ENCODE measurements at regions not wholly inside any gene's neighbourhood (a gene's known extent, or its start where the extent isn't known, plus 50 kb on each side); places are given as distances from the start of the nearest gene placed in this dataset.

- no peak for DNase-seq
- 100% methylated on average over 1 of the region's 5 CpGs for WGBS (ENCODE audit: insufficient coverage)
Measured at GRCh38 chr2:238739668-238740067, 108.2 kb upstream of the TWIST2 start.

GRCh38 chr2:238741277-238741676 is 106.6 kb upstream of the TWIST2 start:
- Mint-ChIP-seq H3K36me3 (no peaks in the 10 kb centered on the region), H3K9me3 (peaks cover 9 to 27% (median 16%) of the 10 kb centered on the region in 7 donors), H3K4me3 (no peak overlapping the region), H3K27me3 (ENCODE audit: low read depth in 3 of 3) (peaks cover 2 to 19% (median 9%) of the 10 kb centered on the region in 3 donors), H3K27ac (peak overlapping the region in 1 of 7 donors; percentile 36), H3K4me1 (peaks cover 3% of the 10 kb centered on the region)
- no peak for DNase-seq
- Histone ChIP-seq H3K27me3 (ENCODE audit: control insufficient read depth in 2 of 2, insufficient read depth in 2 of 2, low read length in 2 of 2) (no peaks in the 10 kb centered on the region), H3K9me3 (replicated peaks in 1 of 2; ENCODE audit: control insufficient read depth in 1 of 2, insufficient read depth in 1 of 2, low read length in 2 of 2) (peaks cover 0 to 3% of the 10 kb centered on the region in 2 donors), H3K36me3 (replicated peaks in 1 of 2; ENCODE audit: control insufficient read depth in 1 of 2, insufficient read depth in 2 of 2, low read length in 2 of 2) (no peaks in the 10 kb centered on the region), H3K4me1 (ENCODE audit: control insufficient read depth in 1 of 2, insufficient read depth in 2 of 2, low read length in 2 of 2) (no peaks in the 10 kb centered on the region), H3K4me3 (replicated peaks in 1 of 3; ENCODE audit: low read depth in 2 of 3, low read length in 3 of 3) (no peak overlapping the region), H3K79me2 (ENCODE audit: insufficient read depth, low read length) (no peaks in the 10 kb centered on the region), H3K4me2 (replicated peaks; ENCODE audit: extremely low read depth, low read length, poor library complexity, severe bottlenecking) (no peak overlapping the region), H2AFZ (ENCODE audit: insufficient read depth, low read depth, low read length, poor library complexity, severe bottlenecking) (no peak overlapping the region), H3K27ac (ENCODE audit: low read depth in 1 of 2, low read length in 2 of 2) (no peak overlapping the region), H4K20me1 (ENCODE audit: insufficient read depth, low read length) (no peaks in the 10 kb centered on the region), H3K9ac (ENCODE audit: insufficient read depth, low read length, poor library complexity, severe bottlenecking) (no peak overlapping the region)
- 89% methylated on average over 2 of the region's 2 CpGs for WGBS (ENCODE audit: insufficient coverage)
- no peak for TF ChIP-seq CTCF (IDR thresholded peaks at IDR 0.05)
- intact Hi-C loops (cut with micrococcal nuclease): no loop called here

More at GRCh38 chr2:238739668-238740067, 108.2 kb upstream of the TWIST2 start:
- no peak overlapping the region for H3K4me3 ChIP-seq (replicated peaks in 1 of 3; ENCODE audit: low read depth in 2 of 3, low read length in 3 of 3)
- TF ChIP-seq CTCF (IDR thresholded peaks at IDR 0.05): no peak
- H3K36me3 ChIP-seq (replicated peaks in 1 of 2; ENCODE audit: control insufficient read depth in 1 of 2, insufficient read depth in 2 of 2, low read length in 2 of 2): no peaks in the 10 kb centered on the region
- no peak overlapping the region for H3K27ac ChIP-seq (ENCODE audit: low read depth in 1 of 2, low read length in 2 of 2)
- H3K27me3 ChIP-seq (ENCODE audit: control insufficient read depth in 2 of 2, insufficient read depth in 2 of 2, low read length in 2 of 2): no peaks in the 10 kb centered on the region
- Mint-ChIP-seq H3K4me1 (peaks cover 3% of the 10 kb centered on the region), H3K27me3 (ENCODE audit: low read depth in 3 of 3) (peaks cover 4 to 12% (median 9%) of the 10 kb centered on the region in 3 donors), H3K4me3 (no peak overlapping the region), H3K27ac (no peak overlapping the region), H3K9me3 (peaks cover 5 to 20% (median 12%) of the 10 kb centered on the region in 7 donors), H3K36me3 (no peaks in the 10 kb centered on the region)
- H3K9me3 ChIP-seq (replicated peaks in 1 of 2; ENCODE audit: control insufficient read depth in 1 of 2, insufficient read depth in 1 of 2, low read length in 2 of 2): peaks cover 0 to 3% of the 10 kb centered on the region in 2 donors
- no peaks in the 10 kb centered on the region for H4K20me1 ChIP-seq (ENCODE audit: insufficient read depth, low read length)
- no peaks in the 10 kb centered on the region for H3K79me2 ChIP-seq (ENCODE audit: insufficient read depth, low read length)
- H2AFZ ChIP-seq (ENCODE audit: insufficient read depth, low read depth, low read length, poor library complexity, severe bottlenecking): no peak overlapping the region
- no peaks in the 10 kb centered on the region for H3K4me1 ChIP-seq (ENCODE audit: control insufficient read depth in 1 of 2, insufficient read depth in 2 of 2, low read length in 2 of 2)
- H3K4me2 ChIP-seq (replicated peaks; ENCODE audit: extremely low read depth, low read length, poor library complexity, severe bottlenecking): no peak overlapping the region
- intact Hi-C loops (cut with micrococcal nuclease): no loop called here
- no peak overlapping the region for H3K9ac ChIP-seq (ENCODE audit: insufficient read depth, low read length, poor library complexity, severe bottlenecking)

All from CD14-positive monocyte (primary cell).